CD1c-positive myeloid dendritic cell (primary cell): ENCODE measurements at regions not wholly inside any gene's neighbourhood (a gene's known extent, or its start where the extent isn't known, plus 50 kb on each side); places are given as distances from the start of the nearest gene placed in this dataset.
A peak's percentile ranks its signal among the peaks of the same experiment; 100 is the strongest.
"Not testable (repeated sequence)": the region's sequence is repeated elsewhere in the genome, so short reads cannot be mapped to it uniquely, and the experiment has no call there.

ENCODE experiments used
- DNase-seq: peaks from one replicate; pipeline ENCODE4 v3.0.0-alpha.2; 2016; ENCODE audit errors: extremely low spot score

- DNase-seq = peak; percentile 77
Measured at GRCh38 chr6:28838634-28839442, 84.9 kb downstream of the TRIM27 start.

- DNase-seq = no peak
Measured at GRCh38 chr6:28839443-28840120, 84.2 kb downstream of the TRIM27 start.

GRCh38 chr6:28841290-28841689 is 82.5 kb downstream of the TRIM27 start:
- DNase-seq = no peak

- DNase-seq = not testable (repeated sequence)
Measured at GRCh38 chr6:28848756-28849155, 75.0 kb downstream of the TRIM27 start.
